Stimulated activated CD4-positive, alpha-beta T cell treated with anti-CD3 and anti-CD28 coated beads, Interleukin-2, amount 100 ng/mL, for 24 hours (primary cell): ENCODE measurements at regions not wholly inside any gene's neighbourhood (a gene's known extent, or its start where the extent isn't known, plus 50 kb on each side); places are given as distances from the start of the nearest gene placed in this dataset.
"Not testable (repeated sequence)": the region's sequence is repeated elsewhere in the genome, so short reads cannot be mapped to it uniquely, and the experiment has no call there.

Experiments used
- DNase-seq, 2 donors: peaks; one replicate each; pipeline ENCODE4 v3.0.0-alpha.2; 2020

DNA sequence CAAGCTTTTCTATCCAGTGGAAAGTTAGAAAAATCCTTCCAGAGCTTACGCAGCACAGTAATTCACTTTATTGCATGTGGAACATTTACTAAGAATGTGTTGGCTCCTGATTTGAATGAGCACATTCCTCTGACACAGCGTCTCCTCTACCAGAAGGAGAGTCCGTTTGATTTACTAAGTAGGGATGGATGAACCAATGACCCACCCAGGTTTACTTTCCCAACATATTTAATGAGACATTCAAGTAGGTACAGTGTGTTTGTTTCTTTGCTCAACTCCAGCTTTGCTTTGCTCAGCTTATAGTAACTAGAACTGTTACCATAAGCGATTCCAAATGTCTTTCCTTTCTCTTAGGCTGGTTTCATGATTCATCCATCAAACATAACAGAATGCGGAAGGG lies 161.7 kb downstream of the SMARCA1 start:
- no peak for DNase-seq

DNA sequence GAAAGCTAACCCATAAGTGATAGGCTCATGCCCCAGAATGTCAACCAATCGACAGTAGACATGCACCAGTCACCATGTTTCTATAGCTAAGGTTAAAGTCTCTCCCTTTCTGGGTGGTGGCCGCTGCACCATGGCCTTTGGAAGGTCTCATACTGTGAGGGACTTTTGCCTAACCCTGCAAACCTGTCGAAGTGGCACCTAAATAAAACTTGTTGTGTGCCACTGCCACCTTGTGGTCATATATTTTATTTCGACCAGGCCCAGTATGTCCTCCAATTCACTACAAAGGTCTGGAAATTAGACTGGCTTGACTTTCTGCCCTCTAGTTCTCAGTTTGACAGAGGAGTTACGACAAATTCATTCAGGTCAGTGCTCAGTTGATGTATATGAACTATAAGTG lies 163.1 kb downstream of the SMARCA1 start:
- DNase-seq: peak; percentile 26 to 32

- no peak for DNase-seq
Measured at GRCh38 chrX:129359269-129359668, 164.0 kb downstream of the SMARCA1 start.

DNA sequence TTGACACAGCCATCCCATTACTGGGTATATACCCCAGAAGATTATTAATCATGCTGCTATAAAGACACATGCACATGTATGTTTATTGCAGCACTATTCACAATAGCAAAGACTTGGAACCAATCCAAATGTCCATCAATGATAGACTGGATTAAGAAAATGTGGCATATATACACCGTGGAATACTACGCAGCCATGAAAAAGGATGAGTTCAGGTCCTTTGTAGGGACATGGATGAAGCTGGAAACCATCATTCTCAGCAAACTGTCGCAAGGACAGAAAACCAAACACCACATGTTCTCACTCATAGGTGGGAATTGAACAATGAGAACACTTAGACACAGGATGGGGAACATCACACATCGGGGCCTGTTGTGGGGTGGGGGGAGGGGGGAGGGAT lies 165.9 kb downstream of the SMARCA1 start:
- not testable (repeated sequence) for DNase-seq

- no peak for DNase-seq
Measured at GRCh38 chrX:129347291-129347690, 176.0 kb downstream of the SMARCA1 start.

DNA sequence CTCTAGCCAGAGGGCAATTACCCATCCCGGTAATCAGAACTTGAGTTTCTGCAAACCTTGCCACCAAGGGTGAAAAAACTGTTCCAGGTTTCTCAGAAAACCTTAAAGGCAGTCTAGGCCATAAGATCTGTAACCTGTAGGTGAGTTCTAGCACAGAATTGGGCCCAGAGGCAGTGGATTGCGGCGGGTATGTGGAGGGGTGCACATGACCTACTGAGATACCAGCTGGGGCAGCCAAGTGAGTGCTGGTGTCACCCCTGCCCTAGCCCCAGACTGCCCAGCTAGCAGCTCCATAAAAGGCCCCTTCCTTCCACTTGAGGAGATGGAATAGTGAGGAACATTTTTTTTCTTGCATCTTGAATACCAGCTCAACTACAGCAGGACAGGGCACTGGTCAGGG lies 176.7 kb downstream of the SMARCA1 start:
- DNase-seq: no peak

DNA sequence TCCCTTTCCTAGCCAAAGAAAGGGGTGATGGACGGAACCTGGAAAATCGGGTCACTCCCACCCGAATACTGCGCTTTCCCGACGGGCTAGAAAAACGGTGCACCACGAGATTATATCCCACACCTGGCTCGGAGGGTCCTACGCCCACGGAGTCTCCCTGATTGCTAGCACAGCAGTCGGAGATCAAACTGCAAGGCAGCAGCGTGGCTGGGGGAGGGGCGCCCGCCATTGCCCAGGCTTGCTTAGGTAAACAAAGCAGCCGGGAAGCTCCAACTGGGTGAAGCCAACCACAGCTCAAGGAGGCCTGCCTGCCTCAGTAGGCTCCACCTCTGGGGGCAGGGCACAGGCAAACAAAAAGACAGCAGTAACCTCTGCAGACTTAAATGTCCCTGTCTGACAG lies 186.0 kb downstream of the SMARCA1 start:
- DNase-seq: not testable (repeated sequence)

DNA sequence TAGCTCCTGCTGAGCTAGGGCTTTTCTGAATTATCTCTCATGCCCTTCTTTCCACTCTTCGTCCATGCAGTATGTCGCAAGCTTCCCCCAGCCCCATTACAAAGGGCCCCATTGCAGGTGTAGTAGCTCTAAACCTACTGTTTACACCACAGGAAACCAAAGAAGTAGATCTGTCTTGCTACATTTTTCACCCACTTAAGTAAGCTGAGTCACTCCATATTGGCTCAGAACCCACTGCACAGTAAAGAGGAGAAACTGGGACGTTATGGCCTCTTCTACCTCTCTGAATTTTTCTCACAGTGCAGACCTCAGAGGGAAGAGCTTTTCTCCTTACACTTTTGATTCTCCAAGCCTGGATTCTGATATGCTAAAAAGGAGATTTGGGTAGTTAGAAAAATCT lies 200.2 kb downstream of the SMARCA1 start:
- no peak for DNase-seq

GRCh38 chrX:129318375-129318774 lies 204.9 kb downstream of the SMARCA1 start:
- DNase-seq: peak in 1 of 2 donors; percentile 1

DNA sequence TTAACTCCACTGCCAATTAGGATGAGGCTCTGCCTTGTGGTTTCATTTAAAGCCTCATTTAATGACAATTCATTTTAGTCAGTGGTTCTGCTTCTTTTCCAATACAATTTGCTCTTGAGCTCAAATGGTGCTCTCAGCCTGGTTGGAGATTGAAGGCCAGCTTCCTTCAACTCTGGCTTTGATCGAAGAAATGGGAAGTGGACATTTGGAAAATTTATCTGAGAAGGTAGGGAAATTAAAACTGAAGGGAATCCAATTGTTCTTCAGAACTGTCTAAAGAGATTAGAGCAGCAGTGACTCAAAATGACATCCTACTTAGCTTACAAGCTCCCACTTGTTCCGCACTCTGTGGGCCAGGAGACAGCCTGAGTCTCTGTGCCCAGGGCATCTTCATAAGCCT lies 206.8 kb downstream of the SMARCA1 start:
- DNase-seq: no peak

DNA sequence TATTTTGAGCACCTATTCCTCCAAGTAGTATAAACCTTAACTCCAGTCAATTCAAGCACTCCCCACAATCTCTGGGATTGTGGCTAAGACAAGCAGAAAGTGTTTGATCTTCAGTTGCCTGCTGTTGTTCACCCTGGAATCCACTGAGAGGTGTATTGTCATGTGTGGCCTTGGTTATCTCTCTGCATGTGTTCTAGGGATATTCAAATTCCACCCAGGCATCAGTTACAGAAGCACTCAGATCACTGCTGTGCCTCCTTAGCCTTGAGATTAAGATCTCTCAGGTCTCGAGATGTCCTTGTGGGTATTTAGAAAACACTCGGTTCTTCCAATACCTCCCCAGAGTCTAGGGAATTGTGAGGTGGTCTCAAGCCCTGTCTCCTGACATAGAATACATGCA lies 213.3 kb downstream of the SMARCA1 start:
- no peak for DNase-seq

DNA sequence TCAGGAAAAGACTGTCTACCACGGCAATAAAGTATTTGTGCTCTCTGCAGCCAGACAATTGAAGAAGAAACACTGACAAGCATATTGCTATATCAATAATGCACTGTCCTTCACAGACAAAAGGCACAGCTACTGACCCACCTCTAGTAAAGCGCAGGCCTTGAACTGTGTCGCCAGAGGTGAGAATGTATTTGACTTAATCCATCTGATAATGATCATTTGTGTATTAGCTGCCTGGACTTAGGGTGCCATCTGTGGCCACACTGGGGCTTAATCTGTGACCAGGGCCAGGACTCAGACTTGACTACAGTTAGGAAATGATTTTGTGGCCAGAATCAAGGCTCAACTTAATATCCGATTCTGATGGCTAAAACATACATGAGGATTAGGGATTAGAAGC lies 260.4 kb downstream of the SMARCA1 start:
- no peak for DNase-seq

DNA sequence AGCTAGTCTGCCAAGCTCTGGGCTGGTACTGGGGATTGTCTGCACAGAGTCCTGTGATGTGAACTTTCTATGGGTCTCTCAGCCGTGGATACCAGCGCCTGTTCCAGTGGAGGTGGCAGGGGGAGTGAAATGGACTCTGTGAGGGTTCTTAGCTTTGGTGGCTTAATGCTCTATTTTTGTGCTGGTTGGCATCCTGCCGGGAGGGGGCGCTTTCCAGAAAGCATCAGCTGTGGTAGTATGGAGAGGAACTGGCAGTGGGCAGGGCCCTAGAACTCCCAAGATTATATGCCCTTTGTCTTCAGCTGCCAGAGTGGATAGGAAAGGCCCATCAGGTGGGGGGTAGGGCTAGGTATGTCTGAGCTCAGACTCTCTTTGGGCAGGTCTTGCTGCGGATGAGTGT lies 267.8 kb downstream of the SMARCA1 start:
- not testable (repeated sequence) for DNase-seq

DNA sequence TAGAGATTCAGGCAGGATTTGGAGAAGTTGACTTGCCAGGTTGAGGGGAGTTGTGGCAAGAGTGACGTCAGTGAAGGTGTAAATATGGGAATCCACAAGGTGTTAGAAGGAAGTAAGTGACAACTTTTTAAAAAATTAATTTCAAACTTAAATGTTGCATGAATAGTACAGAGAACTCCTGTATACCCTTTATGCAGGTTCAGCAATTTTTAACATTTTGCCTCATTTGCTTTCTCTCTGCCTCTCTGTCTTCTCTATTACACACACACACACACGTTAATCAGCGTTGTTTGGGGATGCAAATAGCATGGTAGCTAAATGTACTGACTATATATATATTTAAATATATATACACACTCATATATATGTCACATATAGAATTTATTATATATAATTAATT lies 273.7 kb downstream of the SMARCA1 start:
- DNase-seq: no peak

DNA sequence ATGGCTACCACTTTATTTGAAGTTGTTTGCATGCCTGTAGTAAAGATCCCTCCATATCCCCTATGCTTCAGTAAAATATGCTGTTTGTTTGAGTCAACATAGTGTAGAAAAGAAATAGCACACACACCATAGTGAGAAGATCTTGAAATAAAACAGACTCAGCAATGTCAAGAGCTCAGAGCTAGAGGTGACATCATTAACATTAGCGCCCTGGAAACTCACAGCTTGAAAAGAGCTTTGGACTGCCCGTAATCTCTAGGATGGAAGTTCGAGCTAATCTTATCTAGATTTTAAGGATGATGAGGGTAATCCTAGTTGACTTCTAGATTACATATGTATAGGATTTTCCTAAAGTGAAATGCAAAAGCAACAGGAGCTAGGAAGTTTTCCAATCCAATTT lies 275.6 kb downstream of the SMARCA1 start:
- no peak for DNase-seq

DNA sequence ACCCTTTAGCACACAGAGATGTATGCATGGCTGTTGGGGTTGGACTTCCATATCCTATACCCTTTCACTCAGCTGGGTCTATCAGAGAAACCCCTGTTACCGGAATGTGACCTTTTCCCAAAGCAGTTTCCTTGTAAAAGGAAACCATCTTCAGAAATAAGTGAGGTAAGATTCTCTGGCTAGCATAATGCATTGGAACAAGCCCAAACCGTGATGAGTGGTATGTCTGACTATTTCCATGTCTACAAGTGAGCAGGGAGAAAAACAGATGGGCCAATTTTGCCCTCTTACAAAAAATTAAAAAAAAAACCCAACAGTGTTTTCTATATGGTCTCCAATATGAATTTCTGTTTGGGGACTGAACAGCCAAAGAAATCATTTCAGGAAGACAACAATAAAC lies 283.9 kb downstream of the SMARCA1 start:
- no peak for DNase-seq

GRCh38 chrX:129238011-129238410 lies 285.3 kb downstream of the SMARCA1 start:
- DNase-seq: no peak

GRCh38 chrX:129235903-129236302 lies 287.4 kb downstream of the SMARCA1 start:
- no peak for DNase-seq

DNA sequence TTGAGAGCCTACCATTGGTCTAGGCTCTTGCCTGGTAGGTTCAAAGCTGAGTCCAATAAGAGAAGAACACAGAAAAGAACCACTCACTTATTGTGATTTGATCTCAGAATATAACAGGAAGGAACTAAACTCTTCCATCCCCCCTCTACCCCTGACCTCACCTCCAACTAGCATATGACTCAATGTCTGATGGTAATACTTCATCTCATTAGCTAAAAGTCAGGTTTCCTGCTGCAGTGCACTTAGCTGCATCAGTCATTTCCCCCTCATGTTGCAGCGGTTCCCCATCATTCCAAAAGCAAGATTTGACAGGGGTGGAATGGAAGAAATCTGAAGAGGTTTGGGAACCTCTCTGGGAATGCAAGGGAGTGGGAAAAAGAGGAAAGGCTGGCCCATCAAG lies 289.5 kb downstream of the SMARCA1 start:
- no peak for DNase-seq

DNA sequence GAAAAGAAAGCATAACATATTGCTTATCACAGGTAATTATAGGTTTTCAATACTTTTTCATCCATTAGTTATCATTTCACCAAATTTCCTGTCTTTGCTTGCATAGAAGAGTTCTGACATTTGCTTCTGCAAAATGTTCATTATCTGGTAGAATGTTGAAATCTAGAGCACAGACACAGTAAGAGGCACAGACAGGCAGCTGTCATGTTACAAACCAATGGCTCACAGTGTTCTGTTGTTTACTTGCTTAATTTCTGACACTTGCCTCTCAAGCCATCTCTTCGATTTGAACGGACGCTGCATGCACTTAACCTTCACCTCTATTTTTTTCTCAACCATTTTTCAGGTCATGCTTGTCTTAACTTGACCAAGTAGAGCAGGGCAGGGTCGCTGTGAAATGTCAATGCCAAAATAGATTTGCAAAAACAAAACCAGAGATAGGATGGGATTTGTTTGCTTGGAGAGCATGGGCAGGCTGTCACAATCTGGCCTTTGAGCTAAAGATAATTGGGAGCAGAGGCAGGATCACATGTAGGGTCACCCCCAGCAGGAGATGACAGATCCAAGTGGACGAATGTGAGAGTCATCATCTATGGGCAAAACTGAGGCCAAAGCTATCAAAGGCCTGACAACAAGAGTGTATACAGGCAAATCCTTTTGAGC lies 292.3 kb downstream of the SMARCA1 start:
- DNase-seq: no peak

DNA sequence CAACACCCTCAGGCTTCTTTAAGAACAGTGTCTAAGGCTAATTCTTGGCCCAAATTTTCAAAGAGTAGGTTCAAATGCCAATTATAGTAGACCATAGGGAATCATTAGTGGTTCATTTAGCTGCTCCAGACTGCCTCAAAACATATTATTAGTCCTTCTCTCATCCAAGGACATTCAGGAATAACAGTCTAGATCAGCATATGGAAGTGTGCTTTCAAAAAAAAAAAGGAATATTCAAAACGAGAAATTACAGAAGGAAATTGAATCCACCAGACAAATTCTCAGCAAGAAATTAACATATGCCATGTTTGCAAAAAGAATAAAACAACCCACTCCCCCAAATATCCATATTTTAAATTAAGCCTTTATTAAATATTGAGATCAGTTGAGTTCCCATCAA lies 293.1 kb downstream of the SMARCA1 start:
- no peak for DNase-seq

GRCh38 chrX:129227366-129227765 lies 295.9 kb downstream of the SMARCA1 start:
- no peak for DNase-seq

DNA sequence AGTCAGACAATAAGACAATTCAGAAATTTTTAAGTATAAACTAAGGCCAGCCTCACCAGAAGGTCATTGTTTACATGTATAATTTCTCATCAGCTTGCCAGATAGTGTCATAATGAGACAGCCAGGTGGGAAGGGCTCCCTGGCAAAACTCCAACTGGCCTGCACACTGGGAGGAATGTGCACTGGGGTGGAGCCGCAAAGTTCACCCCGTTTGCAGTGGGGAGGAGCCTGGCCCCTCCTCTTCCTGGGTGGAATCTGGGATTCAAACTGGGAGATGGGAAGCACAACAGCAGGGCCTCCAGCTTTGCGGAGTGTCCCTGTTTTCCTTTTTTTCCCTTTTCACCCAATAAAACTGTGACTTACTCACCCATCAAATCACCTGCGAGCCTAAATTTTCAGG lies 329.9 kb downstream of the SMARCA1 start:
- no peak for DNase-seq

GRCh38 chrX:129188231-129188630 lies 335.1 kb downstream of the SMARCA1 start:
- DNase-seq: no peak

GRCh38 chrX:129176710-129177109 lies 346.6 kb downstream of the SMARCA1 start:
- DNase-seq: no peak

DNA sequence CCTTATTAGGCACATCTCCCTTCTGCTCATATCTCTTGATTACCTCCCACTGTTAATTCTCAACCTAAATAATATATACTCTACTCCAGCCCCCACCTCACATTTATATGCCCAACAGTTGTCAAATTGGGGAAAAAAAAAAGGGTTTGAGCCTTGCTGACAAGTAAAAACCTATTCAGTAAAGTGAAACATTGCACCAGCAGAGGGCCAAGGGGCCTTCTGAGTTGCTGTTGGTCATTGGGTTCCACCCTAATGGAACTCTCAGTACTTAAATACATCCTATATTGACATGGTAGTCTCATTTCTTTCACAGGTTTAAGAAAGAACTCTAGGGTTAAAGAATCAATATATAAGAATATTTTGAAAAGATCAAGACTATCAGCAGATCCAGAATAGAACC lies 362.2 kb downstream of the SMARCA1 start:
- DNase-seq: no peak
